ENCODE measurements at regions not wholly inside any gene's neighbourhood (a gene's known extent, or its start where the extent isn't known, plus 50 kb on each side); places are given as distances from the start of the nearest gene placed in this dataset.
"Not testable (repeated sequence)": the region's sequence is repeated elsewhere in the genome, so short reads cannot be mapped to it uniquely, and the experiment has no call there.

DNA sequence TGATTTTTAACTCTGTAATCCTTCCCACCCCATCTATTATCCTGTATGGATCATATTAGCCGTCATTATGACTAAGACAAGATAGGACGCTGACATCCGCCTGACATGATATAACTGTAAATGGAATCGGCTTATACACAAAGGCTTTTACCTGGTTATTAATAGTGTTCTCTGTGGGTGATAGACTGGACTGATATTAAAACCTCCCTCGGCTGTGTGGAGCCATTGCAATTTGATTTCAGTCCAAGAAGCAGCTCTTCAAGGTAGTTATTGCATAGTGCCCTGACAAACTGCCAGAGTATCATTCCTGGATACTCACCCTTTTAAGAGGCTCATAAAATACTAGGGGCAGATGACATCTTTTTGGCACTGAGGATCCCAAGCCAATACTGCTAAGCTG is 226.1 kb upstream of the HNRNPA3 start:
- in situ Hi-C loops (cut with MboI; ENCODE audit: low sequenced_read_pairs) = no loop called here

GRCh38 chr2:176991411-176991810 is 221.2 kb upstream of the HNRNPA3 start:
- in situ Hi-C loops (cut with MboI; ENCODE audit: low sequenced_read_pairs) = no loop called here

DNA sequence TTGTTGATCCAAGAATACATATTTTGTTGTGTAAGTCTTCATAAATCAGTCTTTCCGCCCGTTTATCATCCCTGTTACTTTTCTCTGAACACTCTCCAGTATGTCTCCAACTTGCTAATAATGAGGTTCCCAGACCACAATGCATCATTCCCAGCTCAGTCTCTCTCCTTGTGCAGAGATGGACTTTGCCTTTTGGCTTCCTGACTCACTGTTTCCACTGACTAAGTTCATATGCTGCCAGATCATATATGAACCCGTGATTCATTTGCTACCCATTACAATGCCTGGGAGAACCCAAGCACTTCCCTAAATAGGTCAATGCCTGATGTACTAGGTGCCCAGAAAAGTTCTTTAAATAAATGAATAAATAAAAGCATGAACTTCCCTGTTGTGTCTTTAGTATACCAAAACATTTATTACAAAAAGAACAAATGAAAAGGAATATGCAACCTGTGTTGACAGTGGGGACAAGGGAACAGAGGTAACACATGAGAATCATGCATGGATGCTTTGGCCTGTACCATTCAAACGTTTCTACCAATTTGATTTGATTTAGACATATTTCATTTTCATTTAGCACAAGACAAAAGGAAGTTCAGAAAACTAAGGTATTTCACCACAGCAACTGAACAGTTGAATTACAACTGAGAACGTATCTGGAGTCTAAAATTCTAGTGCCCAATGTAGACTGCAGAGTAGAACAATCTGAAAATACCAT is 215.4 kb upstream of the HNRNPA3 start:
- in situ Hi-C loops (cut with MboI; ENCODE audit: low sequenced_read_pairs) = no loop called here

DNA sequence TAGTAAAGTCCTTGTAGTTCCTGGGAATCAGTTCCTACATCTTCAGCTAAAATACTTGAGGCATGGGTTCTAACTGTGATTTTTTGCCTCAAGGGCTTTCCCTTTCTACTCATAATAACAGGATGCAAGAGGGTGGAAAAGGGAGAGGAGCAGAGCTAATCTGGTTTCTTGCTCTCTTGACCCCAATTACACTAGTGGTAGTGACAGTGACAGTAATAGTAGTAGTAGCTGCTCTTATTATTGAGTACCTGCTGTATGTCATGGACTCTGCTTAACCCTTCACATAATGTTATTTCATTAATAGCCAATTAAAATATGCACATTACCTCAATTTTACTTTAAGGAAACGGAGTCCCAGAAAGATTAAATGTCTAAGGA is 214.8 kb upstream of the HNRNPA3 start:
- in situ Hi-C loops (cut with MboI; ENCODE audit: low sequenced_read_pairs) = no loop called here

GRCh38 chr2:176999301-176999700 is 213.3 kb upstream of the HNRNPA3 start:
- in situ Hi-C loops (cut with MboI; ENCODE audit: low sequenced_read_pairs) = no loop called here

DNA sequence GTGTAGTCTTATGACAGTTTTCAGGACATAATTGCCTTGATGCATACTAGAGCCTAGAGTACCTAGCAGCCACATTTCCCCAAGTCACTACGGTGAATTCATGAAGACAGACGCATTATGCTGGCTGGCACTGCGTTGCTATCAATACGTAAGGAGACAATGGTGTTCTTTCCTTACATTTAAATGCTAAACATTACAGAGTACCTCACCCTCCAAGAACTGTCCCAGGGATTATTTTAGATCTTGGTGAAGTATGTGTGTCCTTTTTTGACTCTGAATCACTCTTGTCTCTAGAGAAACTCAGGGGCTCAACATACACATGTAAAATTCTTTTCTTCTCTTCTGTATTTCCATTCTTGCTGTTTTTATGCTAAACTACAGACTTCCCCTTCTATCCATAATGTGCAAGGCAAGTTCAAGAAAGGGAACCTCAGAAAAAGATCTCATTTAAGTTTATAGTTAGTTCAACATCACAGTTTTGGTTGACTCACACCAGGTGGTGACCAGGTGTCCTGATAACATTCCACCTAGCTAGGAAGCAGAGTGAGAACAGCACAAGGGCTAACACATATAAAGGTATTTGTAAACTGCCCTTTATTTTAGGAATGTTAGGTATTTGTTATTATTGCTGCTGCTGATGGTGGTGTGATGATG is 212.4 kb upstream of the HNRNPA3 start:
- in situ Hi-C loops (cut with MboI; ENCODE audit: low sequenced_read_pairs) = no loop called here

DNA sequence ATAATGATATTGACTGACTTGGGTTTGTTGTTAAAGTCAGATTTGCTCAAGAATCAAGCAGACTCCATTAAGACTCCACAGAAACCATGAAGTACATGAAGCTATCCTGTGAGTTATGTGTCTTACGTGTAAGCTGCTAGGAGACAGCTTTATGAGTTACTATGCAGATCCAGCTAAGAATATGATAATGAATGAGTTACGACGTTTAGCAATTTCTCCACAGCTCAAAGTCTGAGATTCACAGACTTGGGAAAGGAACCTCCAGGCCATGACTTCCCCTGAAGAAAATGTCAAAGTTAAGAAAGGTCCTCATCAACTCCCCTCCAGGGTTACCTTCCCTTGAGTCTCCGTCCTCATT is 211.9 kb upstream of the HNRNPA3 start:
- in situ Hi-C loops (cut with MboI; ENCODE audit: low sequenced_read_pairs) = no loop called here

- in situ Hi-C loops (cut with MboI; ENCODE audit: low sequenced_read_pairs) = no loop called here
Measured at GRCh38 chr2:177001334-177001733, 211.3 kb upstream of the HNRNPA3 start.

DNA sequence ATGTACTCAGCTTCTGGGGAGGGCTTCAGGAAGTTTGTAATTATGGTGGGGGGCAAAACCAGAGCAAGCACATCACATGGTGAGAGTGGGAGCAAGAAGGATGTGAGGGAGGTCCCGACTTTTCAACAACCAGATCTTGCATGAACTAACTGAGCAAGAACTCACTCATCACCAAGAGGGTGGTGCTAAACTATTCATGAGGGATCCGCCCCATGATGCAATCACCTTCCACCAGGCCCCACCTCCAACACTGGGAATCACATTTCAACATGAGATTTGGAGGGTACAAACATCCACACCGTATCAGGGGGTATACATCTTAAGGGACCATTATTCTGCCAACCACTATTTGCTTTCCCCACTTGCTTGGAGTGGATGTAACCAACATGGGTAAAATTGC is 209.6 kb upstream of the HNRNPA3 start:
- in situ Hi-C loops (cut with MboI; ENCODE audit: low sequenced_read_pairs) = no loop called here

DNA sequence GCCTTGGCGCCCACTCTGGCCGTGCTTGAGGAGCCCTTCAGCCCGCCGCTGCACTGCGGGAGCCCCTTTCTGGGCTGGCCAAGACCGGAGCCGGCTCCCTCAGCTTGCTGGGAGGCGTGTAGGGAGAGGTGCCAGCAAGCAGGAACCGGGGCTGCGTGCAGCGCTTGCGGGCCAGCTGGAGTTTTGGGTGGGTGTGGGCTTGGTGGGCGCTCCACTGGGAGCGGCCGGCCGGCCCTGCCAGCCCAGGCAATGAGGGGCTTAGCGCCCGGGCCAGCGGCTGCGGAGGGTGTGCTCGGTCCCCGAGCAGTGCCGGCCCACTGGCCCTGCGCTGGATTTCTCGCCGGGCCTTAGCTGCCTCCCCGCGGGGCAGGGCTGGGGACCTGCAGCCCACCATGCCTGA is 204.9 kb upstream of the HNRNPA3 start:
- in situ Hi-C loops (cut with MboI; ENCODE audit: low sequenced_read_pairs) = not testable (repeated sequence)

DNA sequence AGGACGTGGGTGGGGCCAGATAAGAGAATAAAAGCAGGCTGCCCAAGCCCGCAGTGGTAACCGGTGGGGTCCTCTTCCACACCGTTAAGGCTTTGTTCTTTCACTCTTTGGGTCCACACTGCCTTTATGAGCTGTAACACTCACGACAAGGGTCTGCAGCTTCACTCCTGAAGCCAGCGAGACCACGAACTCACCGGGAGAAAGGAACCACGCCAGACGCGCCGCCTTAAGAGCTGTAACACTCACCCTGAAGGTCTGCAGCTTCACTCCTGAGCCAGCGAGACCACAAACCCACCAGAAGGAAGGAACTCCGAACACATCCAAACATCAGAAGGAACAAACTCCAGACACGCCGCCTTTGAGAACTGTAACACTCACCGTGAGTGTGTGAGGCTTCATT is 203.9 kb upstream of the HNRNPA3 start:
- in situ Hi-C loops (cut with MboI; ENCODE audit: low sequenced_read_pairs) = not testable (repeated sequence)

- in situ Hi-C loops (cut with MboI; ENCODE audit: low sequenced_read_pairs) = no loop called here
Measured at GRCh38 chr2:177010146-177010545, 202.4 kb upstream of the HNRNPA3 start.

GRCh38 chr2:177010861-177011260 is 201.7 kb upstream of the HNRNPA3 start:
- in situ Hi-C loops (cut with MboI; ENCODE audit: low sequenced_read_pairs) = no loop called here

DNA sequence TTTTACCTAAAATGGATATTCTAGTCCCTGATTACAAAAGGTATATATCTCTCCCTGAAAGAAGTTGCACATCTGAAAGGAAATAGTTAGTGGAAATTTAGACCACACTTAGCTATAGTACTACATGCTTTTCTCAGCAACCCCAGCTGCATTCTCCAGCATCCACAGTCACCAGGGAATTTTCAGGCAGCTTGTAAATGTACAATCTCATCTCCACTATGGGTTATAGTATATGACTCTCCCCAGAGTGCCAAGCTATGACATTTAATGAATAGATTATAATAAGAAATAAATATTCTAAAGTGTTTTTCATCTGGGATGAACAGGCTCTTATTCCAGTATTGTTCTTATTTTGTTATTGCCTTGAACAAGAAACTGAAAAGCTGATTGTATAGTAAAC is 197.6 kb upstream of the HNRNPA3 start:
- in situ Hi-C loops (cut with MboI; ENCODE audit: low sequenced_read_pairs) = no loop called here

- in situ Hi-C loops (cut with MboI; ENCODE audit: low sequenced_read_pairs) = no loop called here
Measured at GRCh38 chr2:177015356-177015923, 197.2 kb upstream of the HNRNPA3 start.

- in situ Hi-C loops (cut with MboI; ENCODE audit: low sequenced_read_pairs) = no loop called here
Measured at GRCh38 chr2:177020524-177021119, 192.0 kb upstream of the HNRNPA3 start.

DNA sequence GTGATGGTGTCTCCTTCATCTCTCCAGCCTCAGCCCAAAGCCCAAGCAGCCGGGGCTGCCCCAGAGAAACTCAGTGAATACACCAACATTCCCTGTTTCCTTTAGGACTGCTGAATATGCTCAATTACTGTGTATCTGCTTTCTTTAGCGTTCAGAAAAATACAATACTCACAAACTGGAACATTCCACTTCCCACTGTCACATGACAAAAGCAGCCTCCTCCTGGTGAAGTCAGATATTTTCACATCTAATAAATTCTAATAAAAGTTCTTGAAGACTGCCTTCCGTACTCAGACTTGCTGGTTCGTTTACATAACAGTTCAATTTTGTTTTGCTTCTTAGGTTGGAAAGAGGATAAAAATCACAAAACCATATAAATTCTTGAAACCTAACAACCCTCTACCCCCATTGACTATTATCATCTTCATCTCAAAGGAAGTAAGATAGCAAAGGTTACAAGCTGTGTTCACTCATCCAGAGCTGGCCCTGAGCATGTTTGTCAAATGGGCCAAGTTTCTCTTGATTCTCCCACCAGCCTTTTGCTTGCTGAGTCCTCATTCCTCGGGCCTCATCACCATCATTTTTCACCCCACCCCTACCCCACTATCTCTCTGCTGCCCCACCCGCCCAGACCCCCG is 190.8 kb upstream of the HNRNPA3 start:
- in situ Hi-C loops (cut with MboI; ENCODE audit: low sequenced_read_pairs) = no loop called here

GRCh38 chr2:177024765-177025164 is 187.8 kb upstream of the HNRNPA3 start:
- in situ Hi-C loops (cut with MboI; ENCODE audit: low sequenced_read_pairs) = no loop called here

GRCh38 chr2:177026253-177026652 is 186.3 kb upstream of the HNRNPA3 start:
- in situ Hi-C loops (cut with MboI; ENCODE audit: low sequenced_read_pairs) = no loop called here

DNA sequence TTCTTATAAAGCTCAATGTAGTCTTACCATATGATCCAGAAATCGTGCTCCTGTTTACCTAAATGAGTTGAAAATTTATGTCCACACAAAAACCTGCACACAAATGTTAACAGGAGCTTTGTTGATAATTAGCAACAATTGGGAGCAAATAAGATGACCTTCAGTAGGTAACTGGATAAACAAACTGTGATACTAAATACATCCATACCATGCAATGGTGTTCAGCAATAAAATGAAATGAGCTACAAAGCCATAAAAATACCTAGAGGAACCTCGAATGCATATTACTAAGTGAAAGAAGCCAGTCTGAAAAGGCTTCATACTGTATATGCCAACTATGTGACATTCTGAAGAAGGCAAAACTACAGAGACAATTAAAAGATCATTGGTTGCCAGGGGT is 185.6 kb upstream of the HNRNPA3 start:
- in situ Hi-C loops (cut with MboI; ENCODE audit: low sequenced_read_pairs) = no loop called here

GRCh38 chr2:177028296-177028695 is 184.3 kb upstream of the HNRNPA3 start:
- in situ Hi-C loops (cut with MboI; ENCODE audit: low sequenced_read_pairs) = no loop called here

DNA sequence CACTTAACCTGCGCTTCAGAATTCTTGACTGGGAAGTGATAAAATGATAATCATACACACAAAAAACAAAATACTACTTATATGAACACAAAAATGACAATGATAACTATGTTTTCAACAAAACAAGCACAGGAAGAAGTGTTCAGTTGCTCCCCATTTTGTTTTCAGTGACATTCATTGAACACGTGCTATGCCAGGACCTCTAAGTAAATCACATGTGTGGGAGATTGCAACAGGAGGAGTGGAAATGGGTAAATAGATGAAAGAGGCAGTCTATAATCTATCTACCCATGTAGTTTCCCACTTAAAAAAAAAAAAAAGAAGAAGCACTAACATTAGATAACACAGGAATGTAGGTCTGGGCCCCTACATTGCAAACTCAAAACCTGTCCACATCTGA is 183.5 kb upstream of the HNRNPA3 start:
- in situ Hi-C loops (cut with MboI; ENCODE audit: low sequenced_read_pairs) = no loop called here
